HepG2 (cell line): ENCODE measurements at regions not wholly inside any gene's neighbourhood (a gene's known extent, or its start where the extent isn't known, plus 50 kb on each side); places are given as distances from the start of the nearest gene placed in this dataset.

Experiments used
- ATAC-seq: fragments of 200-7000 bp; cut with Tn5 transposase; 3 replicates; pipeline ENCODE4 v1.9.1; 2020; ENCODE audit warnings: mild to moderate bottlenecking, moderate library complexity
- BruUV-seq: library from RNA; stranded (reverse); fragments of 400-500 nt; replicated peaks from 2 replicates; lab custom pipeline; 2021; lab: Mats Ljungman, UMichigan
- CTCF ChIA-PET: fragments of 300-600 bp; formaldehyde crosslinking; extraction: SDS; loops from one replicate; lab custom pipeline; 2021; ENCODE audit warnings: low total read pairs, inconsistent platforms, low intra/inter-chr PET ratio; lab: Yijun Ruan, JAX
- POLR2A ChIA-PET: fragments of 350-600 bp; sonication (Branson Sonifier 250); formaldehyde crosslinking; loops from one replicate; lab custom pipeline; 2020; ENCODE audit warnings: antibody characterized with exemption, inconsistent platforms; lab: Yijun Ruan, JAX
- DNase-seq: peaks from one replicate; pipeline ENCODE4 v3.0.0-alpha.2; 2015; ENCODE audit warnings: low spot score
- FAIRE-seq: peaks from 3 replicates; lab custom pipeline; 2011; peaks lifted over from hg19 to GRCh38; lab: Jason Lieb, UNC
- H2AFZ ChIP-seq: one replicate; pipeline ENCODE4 v1.6.1; 2011; ENCODE audit warnings: low read length, inconsistent platforms
- H3K27ac ChIP-seq: fragments of 300-600 bp; 3 replicates; pipeline ENCODE4 v1.8.0; 2011; ENCODE audit warnings: mixed run types, mild to moderate bottlenecking, mixed read lengths, low read length, inconsistent platforms; ENCODE audit not compliant: insufficient read depth; ENCODE audit errors: extremely low read length
- H3K27me3 ChIP-seq, 2 experiments: fragments of 200-600 bp in 1 of 2; 2 replicates in 1 of 2; 3 replicates in 1 of 2; pipeline versions ENCODE4 v1.6.0 to v1.8.0; 2011; ENCODE audit warnings: low read length in 2 of 2, mild to moderate bottlenecking in 2 of 2, moderate library complexity in 2 of 2, inconsistent platforms in 1 of 2; ENCODE audit not compliant: insufficient read depth in 2 of 2, control insufficient read depth in 1 of 2
- H3K36me3 ChIP-seq, 2 experiments: fragments of 200-600 bp in 1 of 2; replicated peaks in 1 of 2; 2 replicates in 1 of 2; 3 replicates in 1 of 2; pipeline versions ENCODE4 v1.5.1 to v1.8.0; 2011; ENCODE audit warnings: low read length in 2 of 2, inconsistent platforms in 1 of 2; ENCODE audit not compliant: insufficient read depth in 2 of 2, control insufficient read depth in 1 of 2
- H3K4me1 ChIP-seq: 2 replicates; pipeline ENCODE4 v1.5.1; 2012; ENCODE audit warnings: low read length, inconsistent platforms; ENCODE audit not compliant: insufficient read depth
- H3K4me2 ChIP-seq: 2 replicates; pipeline ENCODE4 v1.6.0; 2011; ENCODE audit warnings: low read depth, low read length, inconsistent platforms
- H3K4me3 ChIP-seq, 3 experiments: fragments of 200-600 bp in 1 of 3; sonication (generic), shearing (Covaris generic) in 1 of 3; replicated peaks in 1 of 3; 2 replicates each; pipeline ENCODE4 v1.5.1; 2011 to 2016; ENCODE audit warnings: low read length in 3 of 3, inconsistent platforms in 2 of 3, low read depth in 2 of 3, mild to moderate bottlenecking in 2 of 3, control low read depth in 1 of 3, mixed read lengths in 1 of 3; ENCODE audit not compliant: insufficient read depth in 1 of 3
- H3K79me2 ChIP-seq: one replicate; pipeline ENCODE4 v1.6.1; 2011; ENCODE audit warnings: low read length, inconsistent platforms; ENCODE audit not compliant: insufficient read depth
- H3K9ac ChIP-seq: 2 replicates; pipeline ENCODE4 v1.6.0; 2011; ENCODE audit warnings: mild to moderate bottlenecking, low read depth, low read length, inconsistent platforms; ENCODE audit not compliant: insufficient read depth
- H3K9me3 ChIP-seq: 2 replicates; pipeline ENCODE4 v1.5.1; 2012; ENCODE audit warnings: mild to moderate bottlenecking, low read length
- H4K20me1 ChIP-seq: 2 replicates; pipeline ENCODE4 v1.6.0; 2011; ENCODE audit warnings: inconsistent platforms, mild to moderate bottlenecking, low read length, moderate library complexity; ENCODE audit not compliant: insufficient read depth
- EEA1 ChIP-seq: sonication (generic); formaldehyde crosslinking; IDR thresholded peaks from 2 replicates; pipeline ENCODE4 v1.5.1; 2020; ENCODE audit warnings: mild to moderate bottlenecking, missing genetic modification reagents, borderline replicate concordance
- HCFC1 ChIP-seq: fragments of 150-350 bp; IDR thresholded peaks from 2 replicates; pipeline ENCODE4 v1.6.1; 2014; ENCODE audit warnings: low read depth, low read length
- HOXA9 ChIP-seq: sonication (generic); formaldehyde crosslinking; IDR thresholded peaks from 2 replicates; pipeline ENCODE4 v1.8.1; 2022; ENCODE audit warnings: missing genetic modification reagents, mild to moderate bottlenecking, moderate library complexity, borderline replicate concordance
- KAT2B ChIP-seq: fragments of 150-350 bp; IDR thresholded peaks from 2 replicates; pipeline ENCODE4 v1.6.1; 2014; ENCODE audit warnings: low read depth, low read length, borderline replicate concordance
- POLR2AphosphoS5 ChIP-seq: IDR thresholded peaks from 2 replicates; pipeline ENCODE4 v1.6.1; 2012; ENCODE audit warnings: low read depth, low read length
- TFDP2 ChIP-seq: sonication (generic); formaldehyde crosslinking; IDR thresholded peaks from 2 replicates; pipeline ENCODE4 v1.4.0; 2020; ENCODE audit warnings: missing genetic modification reagents
- THAP11 ChIP-seq: IDR thresholded peaks from 2 replicates; pipeline ENCODE4 v1.6.1; 2016; ENCODE audit warnings: missing biosample characterization, missing genetic modification reagents
- ZEB1 ChIP-seq: IDR thresholded peaks from 2 replicates; pipeline ENCODE4 v1.6.1; 2012; ENCODE audit warnings: mild to moderate bottlenecking, low read depth, inconsistent platforms; ENCODE audit not compliant: insufficient replicate concordance
- ZNF143 ChIP-seq: sonication (generic); formaldehyde crosslinking; IDR thresholded peaks from 2 replicates; pipeline ENCODE4 v1.4.0; 2020; ENCODE audit warnings: missing genetic modification reagents
- ZNF180 ChIP-seq: sonication (generic); formaldehyde crosslinking; IDR thresholded peaks from 2 replicates; pipeline ENCODE4 v1.4.0; 2020; ENCODE audit warnings: low read depth, missing genetic modification reagents, borderline replicate concordance
- ZNF670 ChIP-seq: sonication (generic); formaldehyde crosslinking; IDR thresholded peaks from 2 replicates; pipeline ENCODE4 v1.8.0; 2022; ENCODE audit warnings: mild to moderate bottlenecking, missing genetic modification reagents, borderline replicate concordance
- WGBS: methylation state at CpG from one replicate; pipeline ENCODE4 v1.1.6; 2017; ENCODE audit warnings: low lambda C conversion rate; 5-methylcytosine and 5-hydroxymethylcytosine counted together
- in situ Hi-C: cut with HindIII; loops from 2 replicates; pipeline ENCODE4 v1.10.0; 2017; ENCODE audit warnings: low pct_unique_long_range_greater_than_20kb; ENCODE audit not compliant: extremely low pct_ligation_motif_present
- intact Hi-C: fragments of 100-400 bp; cut with micrococcal nuclease; formaldehyde crosslinking; loops from one replicate; pipeline ENCODE4 v1.10.0; 2022; ENCODE audit not compliant: unreplicated experiment
- TF ChIP-seq, protein P1 (sequence below): sonication (generic); formaldehyde crosslinking; IDR thresholded peaks from 2 replicates; pipeline ENCODE4 v1.9.0; 2021; ENCODE audit warnings: missing genetic modification reagents, borderline replicate concordance

GRCh38 chr2:59176737-59177136, 935.6 kb upstream of the FANCL start (continued):
- TF ChIP-seq TFDP2 (CRISPR knock-in tag) (no peak), EEA1 (CRISPR knock-in tag) (no peak)

GRCh38 chr2:59174536-59175243, 933.6 kb upstream of the FANCL start:
- H3K4me2 ChIP-seq = no peak overlapping the region
- DNase-seq (no peak), FAIRE-seq (no peak), ATAC-seq (no peak)
- H3K27ac ChIP-seq = no peak overlapping the region
- in situ Hi-C loops = no loop called here
- no peaks in the 10 kb centered on the region for H3K9me3 ChIP-seq
- H2AFZ ChIP-seq = no peak overlapping the region
- no peak overlapping the region for H3K4me3 ChIP-seq
- ChIA-PET POLR2A (no interaction called here), CTCF (no interaction called here)
- no peaks in the 10 kb centered on the region for H4K20me1 ChIP-seq
- TF ChIP-seq ZNF143 (CRISPR knock-in tag) = no peak
- TF ChIP-seq ZEB1 = no peak
- TF ChIP-seq KAT2B = no peak
- TF ChIP-seq THAP11 (CRISPR knock-in tag) = no peak
- no peak for TF ChIP-seq HOXA9 (CRISPR knock-in tag)
- TF ChIP-seq ZNF670 (CRISPR knock-in tag) = no peak
- no peak for TF ChIP-seq HCFC1
- TF ChIP-seq ZNF180 (CRISPR knock-in tag) = no peak
- no peak for TF ChIP-seq POLR2AphosphoS5
- TF ChIP-seq, protein P1, sequence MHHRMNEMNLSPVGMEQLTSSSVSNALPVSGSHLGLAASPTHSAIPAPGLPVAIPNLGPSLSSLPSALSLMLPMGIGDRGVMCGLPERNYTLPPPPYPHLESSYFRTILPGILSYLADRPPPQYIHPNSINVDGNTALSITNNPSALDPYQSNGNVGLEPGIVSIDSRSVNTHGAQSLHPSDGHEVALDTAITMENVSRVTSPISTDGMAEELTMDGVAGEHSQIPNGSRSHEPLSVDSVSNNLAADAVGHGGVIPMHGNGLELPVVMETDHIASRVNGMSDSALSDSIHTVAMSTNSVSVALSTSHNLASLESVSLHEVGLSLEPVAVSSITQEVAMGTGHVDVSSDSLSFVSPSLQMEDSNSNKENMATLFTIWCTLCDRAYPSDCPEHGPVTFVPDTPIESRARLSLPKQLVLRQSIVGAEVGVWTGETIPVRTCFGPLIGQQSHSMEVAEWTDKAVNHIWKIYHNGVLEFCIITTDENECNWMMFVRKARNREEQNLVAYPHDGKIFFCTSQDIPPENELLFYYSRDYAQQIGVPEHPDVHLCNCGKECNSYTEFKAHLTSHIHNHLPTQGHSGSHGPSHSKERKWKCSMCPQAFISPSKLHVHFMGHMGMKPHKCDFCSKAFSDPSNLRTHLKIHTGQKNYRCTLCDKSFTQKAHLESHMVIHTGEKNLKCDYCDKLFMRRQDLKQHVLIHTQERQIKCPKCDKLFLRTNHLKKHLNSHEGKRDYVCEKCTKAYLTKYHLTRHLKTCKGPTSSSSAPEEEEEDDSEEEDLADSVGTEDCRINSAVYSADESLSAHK = no peak
- BruUV-seq = no TSS peak
- 46% methylated on average over 13 of the region's 13 CpGs for WGBS
- intact Hi-C loops = no loop called here
- no peaks in the 10 kb centered on the region for H3K4me1 ChIP-seq
- no peak overlapping the region for H3K9ac ChIP-seq
- H3K79me2 ChIP-seq = no peaks in the 10 kb centered on the region
- H3K27me3 ChIP-seq = no peaks in the 10 kb centered on the region
- H3K36me3 ChIP-seq = no peaks in the 10 kb centered on the region
